IMR-90 (cell line): ENCODE measurements at regions not wholly inside any gene's neighbourhood (a gene's known extent, or its start where the extent isn't known, plus 50 kb on each side); places are given as distances from the start of the nearest gene placed in this dataset.

Source experiments
- ATAC-seq: fragments of 200-7000 bp; cut with Tn5 transposase; 2 replicates; pipeline ENCODE4 v1.9.1; 2020; ENCODE audit warnings: low read depth, mild to moderate bottlenecking, moderate library complexity
- BruUV-seq: library from RNA; stranded (reverse); fragments of 400-500 nt; replicated peaks from 2 replicates; lab custom pipeline; 2021; lab: Mats Ljungman, UMichigan
- CTCF ChIA-PET: fragments of 300-600 bp; formaldehyde crosslinking; extraction: SDS; loops from one replicate; lab custom pipeline; 2021; ENCODE audit warnings: antibody characterized with exemption; lab: Yijun Ruan, JAX
- POLR2A ChIA-PET: fragments of 300-600 bp; sonication (Branson Sonifier 250); formaldehyde crosslinking; loops from one replicate; lab custom pipeline; 2022; ENCODE audit warnings: antibody characterized with exemption; ENCODE audit not compliant: unreplicated experiment; lab: Charles Lee
- DNase-seq: peaks from one replicate; pipeline ENCODE4 v3.0.0; 2013
- H2AFZ ChIP-seq: replicated peaks from 2 replicates; pipeline ENCODE3; 2013; ENCODE audit warnings: low read length, mild to moderate bottlenecking; ENCODE audit not compliant: poor library complexity
- H2AK5ac ChIP-seq: 2 replicates; pipeline ENCODE4 v1.6.1; 2013; ENCODE audit warnings: low read depth, low read length, inconsistent platforms
- H2AK9ac ChIP-seq: replicated peaks from 2 replicates; pipeline ENCODE3; 2013; ENCODE audit warnings: mild to moderate bottlenecking, low read depth, low read length, moderate library complexity; ENCODE audit not compliant: poor library complexity
- H2BK120ac ChIP-seq: 2 replicates; pipeline ENCODE4 v1.6.1; 2013; ENCODE audit warnings: low read depth, low read length, inconsistent platforms
- H2BK15ac ChIP-seq: 3 replicates; pipeline ENCODE4 v1.6.1; 2013; ENCODE audit warnings: low read depth, low read length, inconsistent platforms
- H2BK20ac ChIP-seq: 2 replicates; pipeline ENCODE4 v1.6.1; 2013; ENCODE audit warnings: low read depth, mild to moderate bottlenecking, inconsistent platforms, low read length, moderate library complexity
- H2BK5ac ChIP-seq: 2 replicates; pipeline ENCODE4 v1.6.1; 2013; ENCODE audit warnings: mild to moderate bottlenecking, low read depth, low read length, inconsistent platforms; ENCODE audit not compliant: poor library complexity, severe bottlenecking
- H3K14ac ChIP-seq: replicated peaks from 2 replicates; pipeline ENCODE4 v1.6.1; 2013; ENCODE audit warnings: low read depth, low read length, inconsistent platforms
- H3K18ac ChIP-seq: 2 replicates; pipeline ENCODE4 v1.6.1; 2013; ENCODE audit warnings: low read depth, low read length, control low read depth
- H3K23ac ChIP-seq: 2 replicates; pipeline ENCODE4 v1.6.1; 2013; ENCODE audit warnings: low read depth, low read length, inconsistent platforms
- H3K27ac ChIP-seq: 2 replicates; pipeline ENCODE4 v1.5.1; 2013; ENCODE audit warnings: mild to moderate bottlenecking, control low read depth, low read length; ENCODE audit not compliant: insufficient read depth
- H3K27me3 ChIP-seq: 2 replicates; pipeline ENCODE4 v1.6.1; 2013; ENCODE audit warnings: low read length; ENCODE audit not compliant: control insufficient read depth, insufficient read depth
- H3K36me3 ChIP-seq: 2 replicates; pipeline ENCODE4 v1.6.1; 2013; ENCODE audit warnings: low read length, mixed read lengths; ENCODE audit not compliant: control insufficient read depth, insufficient read depth
- H3K4ac ChIP-seq: 2 replicates; pipeline ENCODE4 v1.6.1; 2013; ENCODE audit warnings: low read depth, low read length, inconsistent platforms
- H3K4me1 ChIP-seq: 2 replicates; pipeline ENCODE4 v1.6.1; 2013; ENCODE audit warnings: low read length, mixed read lengths; ENCODE audit not compliant: control insufficient read depth, insufficient read depth
- H3K4me2 ChIP-seq: 2 replicates; pipeline ENCODE4 v1.6.1; 2013; ENCODE audit warnings: low read depth, mild to moderate bottlenecking, control low read depth, low read length, moderate library complexity
- H3K4me3 ChIP-seq: 2 replicates; pipeline ENCODE4 v1.5.1; 2013; ENCODE audit warnings: low read depth, mild to moderate bottlenecking, control low read depth, low read length, moderate library complexity; ENCODE audit not compliant: insufficient read depth
- H3K56ac ChIP-seq: 2 replicates; pipeline ENCODE4 v1.6.1; 2013; ENCODE audit warnings: low read length, inconsistent platforms; ENCODE audit not compliant: insufficient read depth; ENCODE audit errors: extremely low read depth
- H3K79me1 ChIP-seq, 2 experiments: 2 replicates each; pipeline ENCODE4 v1.6.1; 2013; ENCODE audit warnings: low read length in 2 of 2, inconsistent platforms in 1 of 2, low read depth in 1 of 2
- H3K9ac ChIP-seq: 2 replicates; pipeline ENCODE4 v1.6.1; 2013; ENCODE audit warnings: low read depth, low read length, control low read depth
- H3K9me1 ChIP-seq: 2 replicates; pipeline ENCODE4 v1.6.1; 2013; ENCODE audit warnings: low read length, inconsistent platforms; ENCODE audit not compliant: insufficient read depth
- H3K9me3 ChIP-seq: 2 replicates; pipeline ENCODE4 v1.6.1; 2013; ENCODE audit warnings: low read length; ENCODE audit not compliant: control insufficient read depth, insufficient read depth
- H4K20me1 ChIP-seq: 2 replicates; pipeline ENCODE4 v1.6.1; 2013; ENCODE audit warnings: low read length, inconsistent platforms; ENCODE audit not compliant: insufficient read depth
- H4K5ac ChIP-seq: 2 replicates; pipeline ENCODE4 v1.6.1; 2013; ENCODE audit warnings: mild to moderate bottlenecking, low read depth, low read length, control low read depth
- H4K8ac ChIP-seq, 2 experiments: 2 replicates each; pipeline ENCODE4 v1.6.1; 2013; ENCODE audit warnings: low read depth in 2 of 2, low read length in 2 of 2, control low read depth in 1 of 2, inconsistent platforms in 1 of 2
- H4K91ac ChIP-seq: 2 replicates; pipeline ENCODE4 v1.6.1; 2013; ENCODE audit warnings: low read depth, low read length, inconsistent platforms; ENCODE audit not compliant: insufficient read depth
- BHLHE40 ChIP-seq: fragments of 150-350 bp; IDR thresholded peaks from 2 replicates; pipeline ENCODE4 v1.6.1; 2016; ENCODE audit warnings: mild to moderate bottlenecking, low read depth, low read length
- CEBPB ChIP-seq: IDR thresholded peaks from 2 replicates; pipeline ENCODE4 v1.6.1; 2012; ENCODE audit warnings: low read depth, low read length, improper control_type of control experiment
- CHD1 ChIP-seq: IDR thresholded peaks from 2 replicates; pipeline ENCODE4 v1.6.1; 2012; ENCODE audit warnings: low read depth, low read length, improper control_type of control experiment
- CTCF ChIP-seq: conservative IDR thresholded peaks from 2 replicates; pipeline ENCODE4 v1.5.1; 2012; ENCODE audit warnings: mild to moderate bottlenecking, low read depth, low read length, improper control_type of control experiment
- FOS ChIP-seq: fragments of 150-350 bp; IDR thresholded peaks from 2 replicates; pipeline ENCODE4 v1.6.1; 2016; ENCODE audit warnings: low read depth, low read length
- MAFK ChIP-seq: IDR thresholded peaks from 2 replicates; pipeline ENCODE4 v1.6.1; 2012; ENCODE audit warnings: low read depth, low read length, improper control_type of control experiment
- MAZ ChIP-seq: IDR thresholded peaks from 2 replicates; pipeline ENCODE4 v1.6.1; 2012; ENCODE audit warnings: low read depth, mild to moderate bottlenecking, low read length, improper control_type of control experiment, moderate library complexity, borderline replicate concordance
- MXI1 ChIP-seq: IDR thresholded peaks from 2 replicates; pipeline ENCODE4 v1.6.1; 2012; ENCODE audit warnings: low read depth, mild to moderate bottlenecking, low read length, moderate library complexity, borderline replicate concordance
- NFE2L2 ChIP-seq: fragments of 150-350 bp; IDR thresholded peaks from 2 replicates; pipeline ENCODE4 v1.6.1; 2016; ENCODE audit warnings: low read depth, mild to moderate bottlenecking, low read length
- POLR2A ChIP-seq: IDR thresholded peaks from 2 replicates; pipeline ENCODE4 v1.6.1; 2012; ENCODE audit warnings: mild to moderate bottlenecking, low read depth, low read length
- RAD21 ChIP-seq: IDR thresholded peaks from 2 replicates; pipeline ENCODE4 v1.6.1; 2012; ENCODE audit warnings: low read length, improper control_type of control experiment
- RCOR1 ChIP-seq: IDR thresholded peaks from 2 replicates; pipeline ENCODE4 v1.6.1; 2012; ENCODE audit warnings: mild to moderate bottlenecking, low read length, improper control_type of control experiment; ENCODE audit not compliant: insufficient replicate concordance
- RFX5 ChIP-seq: IDR thresholded peaks from 2 replicates; pipeline ENCODE4 v1.8.0; 2012; ENCODE audit warnings: low read depth, mild to moderate bottlenecking, low read length, moderate library complexity
- SMC3 ChIP-seq: fragments of 150-350 bp; IDR thresholded peaks from 2 replicates; pipeline ENCODE4 v1.6.1; 2016; ENCODE audit warnings: low read depth, mild to moderate bottlenecking, antibody characterized with exemption, low read length, moderate library complexity
- USF2 ChIP-seq: fragments of 150-350 bp; IDR thresholded peaks from 2 replicates; pipeline ENCODE4 v1.6.1; 2017; ENCODE audit warnings: mild to moderate bottlenecking, antibody characterized with exemption, low read length, low read depth
- WGBS, 2 experiments: methylation state at CpG; one replicate each; pipeline versions ENCODE4 v1.1.5 to v1.1.7; 2013; ENCODE audit warnings: missing lambda C conversion rate in 2 of 2; ENCODE audit not compliant: insufficient read length in 1 of 2; ENCODE audit errors: extremely low coverage in 2 of 2; 5-methylcytosine and 5-hydroxymethylcytosine counted together
- dilution Hi-C: fragments of 300-500 bp; cut with HindIII; formaldehyde crosslinking; loops from one replicate; pipeline ENCODE4 v1.14.3; 2018; ENCODE audit warnings: low sequenced_read_pairs; ENCODE audit not compliant: unreplicated experiment
- in situ Hi-C: fragments of 300-500 bp; cut with MboI; formaldehyde crosslinking; loops from 3 replicates; pipeline ENCODE4 v1.14.3; 2019; ENCODE audit warnings: low sequenced_read_pairs, inconsistent platforms, mixed read lengths
- intact Hi-C: fragments of 100-400 bp; cut with micrococcal nuclease; formaldehyde crosslinking; loops from 2 replicates; pipeline ENCODE4 v1.10.0; 2022
- TF ChIP-seq, protein P1 (sequence below): fragments of 150-350 bp; IDR thresholded peaks from 2 replicates; pipeline ENCODE4 v1.6.1; 2016; ENCODE audit warnings: low read depth, mild to moderate bottlenecking, low read length, moderate library complexity, borderline replicate concordance

DNA sequence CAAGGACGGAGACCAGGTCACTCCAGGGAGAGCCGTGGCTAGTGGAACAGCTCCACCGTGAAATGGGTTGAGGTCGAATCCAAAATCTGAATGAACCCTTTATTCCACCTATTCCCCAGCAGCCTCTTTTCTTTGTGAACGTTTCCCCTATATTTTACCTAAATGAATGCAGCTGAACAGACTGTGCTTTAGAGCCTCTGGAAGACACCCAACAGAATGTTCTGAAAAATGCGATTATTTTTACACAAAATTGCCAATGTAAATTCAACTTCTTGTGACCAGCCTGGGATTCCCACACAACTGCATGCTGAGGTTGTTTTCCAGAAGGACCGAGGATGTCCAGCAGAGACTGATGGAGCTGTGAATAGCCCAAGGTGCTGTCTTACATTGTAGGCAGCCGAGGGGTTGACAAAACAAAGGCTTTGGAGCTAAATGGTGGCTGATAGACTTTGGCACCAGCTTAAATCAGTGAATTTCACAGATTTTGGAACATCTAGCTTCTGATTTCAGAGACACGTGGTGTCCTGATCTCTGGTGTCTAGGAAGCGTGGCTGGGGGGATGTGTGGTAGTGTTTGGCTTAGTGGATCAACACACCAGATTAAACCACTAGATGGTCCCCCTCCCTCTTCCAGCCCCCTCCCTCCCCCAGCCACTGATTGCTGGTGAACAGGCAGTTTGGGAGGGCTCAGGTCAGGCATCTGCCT, 150.4 kb downstream of the ZNF664 start:
- TF ChIP-seq RAD21 (no peak), MAZ (no peak), BHLHE40 (no peak), USF2 (no peak), CTCF (no peak), MAFK (no peak), NFE2L2 (no peak), CEBPB (no peak), RFX5 (no peak), FOS (no peak), MXI1 (no peak), POLR2A (no peak), RCOR1 (no peak), SMC3 (no peak), CHD1 (no peak)
- TF ChIP-seq, protein P1, sequence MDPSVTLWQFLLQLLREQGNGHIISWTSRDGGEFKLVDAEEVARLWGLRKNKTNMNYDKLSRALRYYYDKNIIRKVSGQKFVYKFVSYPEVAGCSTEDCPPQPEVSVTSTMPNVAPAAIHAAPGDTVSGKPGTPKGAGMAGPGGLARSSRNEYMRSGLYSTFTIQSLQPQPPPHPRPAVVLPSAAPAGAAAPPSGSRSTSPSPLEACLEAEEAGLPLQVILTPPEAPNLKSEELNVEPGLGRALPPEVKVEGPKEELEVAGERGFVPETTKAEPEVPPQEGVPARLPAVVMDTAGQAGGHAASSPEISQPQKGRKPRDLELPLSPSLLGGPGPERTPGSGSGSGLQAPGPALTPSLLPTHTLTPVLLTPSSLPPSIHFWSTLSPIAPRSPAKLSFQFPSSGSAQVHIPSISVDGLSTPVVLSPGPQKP, result no peak
- no peak overlapping the region for H2BK20ac ChIP-seq
- peaks cover 21% of the 10 kb centered on the region for H3K27me3 ChIP-seq
- no peaks in the 10 kb centered on the region for H3K36me3 ChIP-seq
- no peak overlapping the region for H3K14ac ChIP-seq
- no peak overlapping the region for H4K8ac ChIP-seq
- ATAC-seq, result no peak
- dilution Hi-C loops, result no loop called here
- H2AK9ac ChIP-seq, result no peak overlapping the region
- H4K5ac ChIP-seq, result no peak overlapping the region
- H3K9me3 ChIP-seq, result no peaks in the 10 kb centered on the region
- H3K4me3 ChIP-seq, result no peak overlapping the region
- H3K18ac ChIP-seq, result no peak overlapping the region
- no peak overlapping the region for H3K23ac ChIP-seq
- no peak overlapping the region for H3K4me2 ChIP-seq
- H3K9ac ChIP-seq, result no peak overlapping the region
- no peaks in the 10 kb centered on the region for H3K79me1 ChIP-seq
- in situ Hi-C loops, result no loop called here
- H2AK5ac ChIP-seq, result no peak overlapping the region
- H2BK5ac ChIP-seq, result no peak overlapping the region
- intact Hi-C loops, result no loop called here
- H3K4me1 ChIP-seq, result no peaks in the 10 kb centered on the region
- WGBS, 2 experiments, result 34% methylated on average over 3 of the region's 10 CpGs; no CpG with 5 or more reads in 1 of the 2 experiments
- ChIA-PET POLR2A (no interaction called here), CTCF (no interaction called here)
- H2BK120ac ChIP-seq, result no peak overlapping the region
- no peak overlapping the region for H3K56ac ChIP-seq
- DNase-seq, result no peak
- no peaks in the 10 kb centered on the region for H4K20me1 ChIP-seq
- no peak overlapping the region for H4K91ac ChIP-seq
- no TSS peak for BruUV-seq
- H2BK15ac ChIP-seq, result no peak overlapping the region
- H3K9me1 ChIP-seq, result no peaks in the 10 kb centered on the region
- no peak overlapping the region for H3K4ac ChIP-seq
- no peak overlapping the region for H2AFZ ChIP-seq
- H3K27ac ChIP-seq, result no peak overlapping the region
